GM23338 (cell line): ENCODE measurements at regions not wholly inside any gene's neighbourhood (a gene's known extent, or its start where the extent isn't known, plus 50 kb on each side); places are given as distances from the start of the nearest gene placed in this dataset.

Experiments
- ATAC-seq: fragments of 200-7000 bp; cut with Tn5 transposase; 3 replicates; pipeline ENCODE4 v1.9.1; 2020
- DNase-seq: peaks from one replicate; pipeline ENCODE4 v3.0.0-alpha.2; 2015; ENCODE audit warnings: low spot score
- H2AFZ ChIP-seq: fragments of 200-600 bp; sonication (generic); 2 replicates; pipeline ENCODE4 v1.8.0; 2016; ENCODE audit warnings: antibody characterized with exemption, mild to moderate bottlenecking, moderate library complexity
- H3F3A ChIP-seq: fragments of 200-600 bp; sonication (generic); replicated peaks from 2 replicates; pipeline ENCODE4 v1.8.0; 2017; ENCODE audit warnings: antibody characterized with exemption, mixed run types, low read depth
- H3K27ac ChIP-seq: fragments of 200-600 bp; sonication (generic); 2 replicates; pipeline ENCODE4 v1.6.1; 2016; ENCODE audit warnings: low read depth
- H3K27me3 ChIP-seq: fragments of 200-600 bp; sonication (generic); 2 replicates; pipeline ENCODE4 v1.8.0; 2016; ENCODE audit warnings: mild to moderate bottlenecking, mixed run types, moderate library complexity; ENCODE audit not compliant: insufficient read depth
- H3K36me3 ChIP-seq: fragments of 200-600 bp; sonication (generic); 2 replicates; pipeline ENCODE4 v1.8.0; 2016; ENCODE audit warnings: mild to moderate bottlenecking; ENCODE audit not compliant: insufficient read depth
- H3K4me1 ChIP-seq: fragments of 200-600 bp; sonication (generic); 2 replicates; pipeline ENCODE4 v1.8.0; 2016; ENCODE audit warnings: mild to moderate bottlenecking, moderate library complexity; ENCODE audit not compliant: insufficient read depth
- H3K4me2 ChIP-seq: fragments of 200-600 bp; sonication (generic); 2 replicates; pipeline ENCODE4 v1.7.1; 2017; ENCODE audit warnings: mixed run types
- H3K4me3 ChIP-seq: fragments of 200-600 bp; sonication (generic); 2 replicates; pipeline ENCODE4 v1.6.1; 2016; ENCODE audit warnings: mixed run types
- H3K79me2 ChIP-seq: fragments of 200-600 bp; sonication (generic); replicated peaks from 2 replicates; pipeline ENCODE4 v1.8.0; 2017; ENCODE audit warnings: mild to moderate bottlenecking; ENCODE audit not compliant: insufficient read depth
- H3K9me2 ChIP-seq: fragments of 200-600 bp; sonication (generic); 2 replicates; pipeline ENCODE4 v1.8.0; 2017; ENCODE audit not compliant: insufficient read depth
- H4K20me1 ChIP-seq: fragments of 200-600 bp; sonication (generic); replicated peaks from 2 replicates; pipeline ENCODE4 v1.8.0; 2017; ENCODE audit warnings: mild to moderate bottlenecking; ENCODE audit not compliant: insufficient read depth
- H3K27ac Mint-ChIP-seq: 2 replicates; pipeline ENCODE4 v1.8.0; 2020; ENCODE audit warnings: inconsistent platforms, mild to moderate bottlenecking, moderate library complexity, mixed read lengths
- H3K27me3 Mint-ChIP-seq: 3 replicates; pipeline ENCODE4 v1.8.0; 2022; ENCODE audit warnings: low read depth, mild to moderate bottlenecking, moderate library complexity, mixed read lengths, inconsistent platforms; ENCODE audit not compliant: insufficient read depth, poor library complexity
- H3K36me3 Mint-ChIP-seq: 3 replicates; pipeline ENCODE4 v1.8.0; 2021; ENCODE audit warnings: low read depth, mild to moderate bottlenecking, inconsistent platforms, moderate library complexity, mixed read lengths
- H3K4me1 Mint-ChIP-seq: 3 replicates; pipeline ENCODE4 v1.8.0; 2020; ENCODE audit warnings: mild to moderate bottlenecking, inconsistent platforms, mixed read lengths
- H3K4me3 Mint-ChIP-seq: 3 replicates; pipeline ENCODE4 v1.8.0; 2021; ENCODE audit warnings: moderate library complexity, mild to moderate bottlenecking, inconsistent platforms, mixed read lengths
- H3K9me3 Mint-ChIP-seq: 3 replicates; pipeline ENCODE4 v1.8.0; 2020; ENCODE audit warnings: moderate library complexity, mild to moderate bottlenecking, inconsistent platforms, mixed read lengths
- CREB1 ChIP-seq: fragments of 250-450 bp; sonication (Bioruptor Pico); IDR thresholded peaks from 2 replicates; pipeline ENCODE4 v1.5.0; 2020; ENCODE audit warnings: low read depth, mild to moderate bottlenecking, moderate library complexity
- CTCF ChIP-seq, 2 experiments: fragments of 200-600 bp in 1 of 2; sonication (generic) in 1 of 2; conservative IDR thresholded peaks; 2 replicates each; pipeline versions ENCODE4 v1.5.1 to v1.6.1; 2016 to 2017; ENCODE audit warnings: antibody characterized with exemption in 2 of 2, low read depth in 2 of 2, mild to moderate bottlenecking in 2 of 2, moderate library complexity in 1 of 2
- ETS1 ChIP-seq: IDR thresholded peaks from 2 replicates; pipeline ENCODE4 v1.6.1; 2016; ENCODE audit warnings: antibody characterized with exemption
- EZH2 ChIP-seq: fragments of 200-600 bp; sonication (generic); IDR thresholded peaks from one replicate; pipeline ENCODE4 v1.8.0; 2017; ENCODE audit warnings: antibody characterized with exemption, mild to moderate bottlenecking, low read depth; ENCODE audit not compliant: unreplicated experiment
- EZH2phosphoT487 ChIP-seq: fragments of 200-600 bp; sonication (generic); IDR thresholded peaks from one replicate; pipeline ENCODE4 v1.8.1; 2018; ENCODE audit warnings: antibody characterized with exemption; ENCODE audit not compliant: unreplicated experiment
- JUNB ChIP-seq: IDR thresholded peaks from one replicate; pipeline ENCODE4 v1.6.1; 2016; ENCODE audit warnings: antibody characterized with exemption; ENCODE audit not compliant: unreplicated experiment
- NANOG ChIP-seq: IDR thresholded peaks from 2 replicates; pipeline ENCODE4 v1.6.1; 2016; ENCODE audit warnings: antibody characterized with exemption, borderline replicate concordance
- POLR2AphosphoS5 ChIP-seq: IDR thresholded peaks from 2 replicates; pipeline ENCODE4 v1.6.1; 2016; ENCODE audit warnings: antibody characterized with exemption, low read depth
- REST ChIP-seq: IDR thresholded peaks from one replicate; pipeline ENCODE4 v1.6.1; 2018; ENCODE audit warnings: antibody characterized with exemption; ENCODE audit not compliant: unreplicated experiment
- STAT1 ChIP-seq: IDR thresholded peaks from one replicate; pipeline ENCODE4 v1.6.1; 2016; ENCODE audit warnings: antibody characterized with exemption; ENCODE audit not compliant: unreplicated experiment
- ZNF114 ChIP-seq: fragments of 250-450 bp; sonication (Bioruptor Pico); IDR thresholded peaks from 2 replicates; pipeline ENCODE4 v1.5.0; 2020; ENCODE audit warnings: mild to moderate bottlenecking, moderate library complexity
- ZNF331 ChIP-seq: fragments of 250-450 bp; sonication (Bioruptor Pico); IDR thresholded peaks from 2 replicates; pipeline ENCODE4 v1.5.0; 2020; ENCODE audit warnings: low read depth, mild to moderate bottlenecking, moderate library complexity

- Mint-ChIP-seq H3K27ac (no peak overlapping the region), H3K4me1 (no peaks in the 10 kb centered on the region), H3K36me3 (no peaks in the 10 kb centered on the region; the same call in 2 of the 3 replicates), H3K9me3 (0 out of 3 replicates have a peak, but pooled peaks cover 2% of the 10 kb centered on the region), H3K27me3 (no peaks in the 10 kb centered on the region), H3K4me3 (no peak overlapping the region)
- Histone ChIP-seq H2AFZ (no peak overlapping the region), H3K4me3 (no peak overlapping the region), H3K4me2 (no peak overlapping the region), H3K27me3 (no peaks in the 10 kb centered on the region), H4K20me1 (no peaks in the 10 kb centered on the region), H3K27ac (no peak overlapping the region), H3K79me2 (no peaks in the 10 kb centered on the region), H3K9me2 (no peaks in the 10 kb centered on the region), H3K36me3 (peaks cover 3% of the 10 kb centered on the region; the same call in 1 of the 2 replicates), H3F3A (no peaks in the 10 kb centered on the region), H3K4me1 (no peaks in the 10 kb centered on the region)
- TF ChIP-seq NANOG (no peak), EZH2 (no peak), STAT1 (no peak), JUNB (no peak), ZNF114 (no peak), CREB1 (CRISPR knock-in tag) (no peak), REST (no peak), POLR2AphosphoS5 (no peak), ZNF331 (CRISPR knock-in tag) (no peak), EZH2phosphoT487 (no peak), CTCF (conservative IDR thresholded peaks at IDR 0.05; ENCODE audit: low read depth in 2 of 2) (no peak), ETS1 (no peak)
- no peak for ATAC-seq
- DNase-seq, result no peak
These were observed 1354.0 kb upstream of the RAG2 start for GRCh38 chr11:37951996-37952395.
